HG02763 (cell line): ENCODE measurements at regions not wholly inside any gene's neighbourhood (a gene's known extent, or its start where the extent isn't known, plus 50 kb on each side); places are given as distances from the start of the nearest gene placed in this dataset.

Source experiments
- ATAC-seq: cut with Tn5 transposase; IDR thresholded peaks from one replicate; pipeline ENCODE4 v1.9.1; 2021; ENCODE audit warnings: mild to moderate bottlenecking, moderate library complexity; ENCODE audit not compliant: unreplicated experiment

DNA sequence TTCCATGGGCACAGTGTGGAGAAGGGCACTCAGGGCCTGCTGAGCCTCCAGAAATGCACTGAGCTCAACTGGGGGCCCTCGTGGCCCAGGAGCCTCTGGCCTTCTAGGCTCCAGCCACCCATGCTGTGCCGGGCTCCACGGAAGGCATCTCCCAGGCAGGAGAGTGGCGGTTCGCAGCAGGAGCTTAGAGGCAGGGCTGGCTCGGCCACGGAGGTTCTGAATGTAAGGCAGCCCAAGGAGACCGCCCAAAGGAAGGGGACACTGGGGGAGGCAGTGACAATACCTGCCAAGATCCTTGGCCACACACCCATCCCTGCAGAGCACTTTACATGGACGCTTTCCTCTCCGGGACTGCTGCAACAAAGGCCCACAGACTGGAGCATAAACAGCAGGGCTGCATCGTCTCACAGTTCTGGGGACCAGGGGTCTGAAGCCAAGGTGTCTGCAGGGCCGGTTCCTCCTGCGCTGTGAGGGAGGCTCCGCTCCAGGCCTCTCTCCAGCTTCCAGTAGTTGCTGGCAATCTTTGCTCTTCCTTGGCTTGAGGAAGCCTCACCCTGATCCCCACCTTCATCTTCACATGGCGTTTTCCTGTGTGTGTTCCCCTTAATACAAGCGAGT, 128.2 kb upstream of the CDH4 start:
- ATAC-seq: no peak

DNA sequence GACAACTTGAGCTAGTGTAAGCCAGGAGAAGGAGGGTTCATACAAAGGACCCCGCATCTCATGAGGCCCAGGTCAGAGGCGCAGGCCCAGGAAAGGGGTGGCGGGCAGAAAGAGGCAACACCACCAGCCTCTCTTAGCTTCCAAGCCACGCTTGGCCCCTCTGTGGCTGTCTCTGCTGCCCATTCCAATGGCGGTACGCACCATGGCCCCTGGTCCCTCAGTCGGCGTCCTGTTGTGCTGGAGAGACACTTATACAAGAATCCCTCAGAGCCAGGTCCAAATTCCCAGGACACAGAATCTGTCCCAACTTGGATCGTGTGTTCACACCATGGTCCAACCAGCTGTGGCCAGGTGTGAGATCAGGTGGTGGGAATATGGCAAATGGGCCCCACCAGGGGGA, 127.0 kb upstream of the CDH4 start:
- no peak for ATAC-seq

DNA sequence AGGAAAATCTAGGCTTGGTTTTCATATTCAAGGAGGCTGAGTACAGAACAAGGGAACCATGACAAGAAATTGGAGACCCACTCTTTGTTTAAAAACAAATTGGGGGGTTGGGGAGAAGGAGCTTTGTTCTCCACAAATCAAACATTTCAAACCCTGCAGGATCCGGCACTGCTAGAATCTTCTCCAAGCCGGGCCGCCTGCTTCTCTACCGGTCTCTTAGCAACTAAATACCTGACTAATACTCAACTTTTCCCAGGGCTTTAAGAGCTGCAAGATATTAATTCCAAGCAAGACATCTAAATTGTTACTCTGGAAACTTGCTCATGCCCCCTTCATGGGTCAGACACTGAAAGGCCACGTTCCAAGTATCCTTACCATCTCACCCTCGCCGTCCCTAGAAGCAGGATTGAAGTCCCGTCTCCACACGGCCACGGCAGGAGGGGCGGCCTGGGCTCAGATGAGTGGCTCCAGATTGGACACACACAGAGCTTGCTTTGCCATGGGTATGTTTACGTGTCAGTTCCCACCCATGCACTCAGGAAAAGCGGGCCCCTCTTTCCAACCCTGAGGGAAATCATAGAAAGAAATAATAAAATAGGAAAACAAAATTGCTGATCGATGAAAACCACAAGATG, 126.4 kb upstream of the CDH4 start:
- ATAC-seq: no peak

GRCh38 chr20:61126369-61127195, 125.5 kb upstream of the CDH4 start:
- no peak for ATAC-seq

DNA sequence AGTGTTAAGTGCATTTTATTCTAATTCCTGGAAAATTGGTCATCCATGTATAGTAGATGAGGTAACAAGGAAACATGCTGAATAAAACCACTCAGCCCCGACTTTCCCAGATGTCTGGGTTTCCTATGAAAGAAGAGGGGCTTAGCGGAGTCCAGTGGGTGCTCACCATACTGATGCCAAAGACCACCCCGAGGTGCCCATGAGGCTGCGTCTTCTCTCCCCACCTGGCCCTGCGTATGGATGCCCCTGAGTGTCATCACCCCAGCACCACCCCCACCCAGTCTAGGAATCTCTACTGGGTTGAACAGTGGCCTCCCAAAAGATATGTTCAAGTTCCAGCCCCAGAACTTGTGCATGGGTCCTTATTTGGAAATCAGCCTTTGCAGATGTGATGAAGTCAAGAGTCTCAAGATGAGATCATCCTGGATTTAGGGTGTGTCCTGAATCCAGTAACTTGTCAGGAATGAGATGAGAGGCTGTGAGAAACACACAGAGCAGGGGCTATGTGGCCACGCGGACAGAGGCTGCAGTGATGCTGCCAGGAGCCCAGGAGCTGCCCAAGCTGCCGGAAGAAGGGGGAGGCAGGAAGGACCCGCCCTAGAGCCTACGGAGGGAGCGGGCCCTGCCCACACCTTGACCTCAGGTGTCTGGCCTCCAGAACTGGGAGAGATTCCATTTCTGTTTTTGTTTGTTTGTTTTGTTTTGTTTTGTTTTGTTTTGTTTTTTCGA, 124.6 kb upstream of the CDH4 start:
- ATAC-seq: no peak

DNA sequence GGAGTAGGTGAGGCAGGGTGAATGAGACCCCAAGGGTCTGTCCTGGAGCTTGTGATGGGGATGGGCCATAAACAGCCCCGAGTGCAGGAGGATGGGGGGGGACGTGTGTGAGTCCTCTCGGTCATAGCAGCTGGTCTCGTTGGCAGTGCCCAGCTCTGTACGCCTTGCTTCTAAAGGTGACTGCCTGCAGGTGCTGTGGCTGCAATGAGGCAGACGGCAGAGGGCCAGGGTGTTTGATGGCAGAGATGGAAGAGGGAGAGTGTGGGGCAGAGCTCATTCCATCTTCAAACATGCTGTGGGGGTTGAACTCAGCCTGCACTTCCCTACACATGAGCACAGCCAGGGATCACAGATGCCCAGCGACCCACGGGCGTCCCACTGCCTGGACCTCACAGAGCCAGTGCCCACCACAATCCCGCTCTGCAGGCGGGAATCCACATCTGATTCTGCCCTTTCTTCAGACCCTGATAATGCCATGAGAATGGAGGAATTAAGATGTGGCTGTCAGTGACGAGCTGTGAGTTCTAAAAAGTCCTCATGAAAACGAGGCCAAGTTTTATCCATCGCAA, 123.3 kb upstream of the CDH4 start:
- no peak for ATAC-seq

DNA sequence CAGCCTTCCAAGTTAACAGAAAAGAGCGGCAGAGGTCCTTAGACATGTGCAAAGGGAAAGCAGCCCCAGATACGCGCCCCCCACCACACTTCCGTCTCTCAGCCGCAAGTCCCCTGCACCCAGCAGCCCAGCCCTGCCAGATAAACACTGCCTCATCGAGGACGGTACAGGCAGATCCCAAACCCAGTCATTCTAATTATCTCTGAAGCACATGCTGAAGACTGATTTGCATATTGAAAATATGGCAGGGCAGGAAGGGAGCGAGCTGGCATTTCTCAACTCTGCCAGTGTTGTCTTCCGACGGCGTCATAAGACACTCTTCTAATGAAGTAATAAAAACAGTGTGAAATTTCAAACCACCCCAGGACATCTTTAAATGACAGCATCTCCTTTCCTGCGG, 122.8 kb upstream of the CDH4 start:
- ATAC-seq: no peak

DNA sequence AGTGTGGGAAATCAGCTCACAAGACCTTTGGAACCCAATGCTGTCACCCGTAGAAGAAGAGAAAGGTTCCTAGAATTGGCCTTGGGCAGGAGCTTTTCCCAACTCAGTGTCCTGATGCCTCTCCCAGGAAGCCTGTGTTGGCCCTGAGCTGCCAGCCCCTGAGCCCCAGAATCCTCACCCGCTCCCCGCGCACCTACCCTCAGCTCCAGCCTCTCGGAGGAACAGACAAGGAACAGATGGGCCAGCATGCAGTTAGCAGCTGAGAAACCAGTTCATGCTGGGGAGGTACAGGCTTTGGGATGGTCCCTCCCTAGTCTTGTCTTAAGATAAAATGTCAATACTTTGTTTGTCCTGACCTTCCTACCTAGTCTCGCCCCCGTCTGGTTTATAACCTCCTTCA, 121.9 kb upstream of the CDH4 start:
- no peak for ATAC-seq

- ATAC-seq: no peak
Observed at GRCh38 chr20:61131944-61132343, 120.1 kb upstream of the CDH4 start.

DNA sequence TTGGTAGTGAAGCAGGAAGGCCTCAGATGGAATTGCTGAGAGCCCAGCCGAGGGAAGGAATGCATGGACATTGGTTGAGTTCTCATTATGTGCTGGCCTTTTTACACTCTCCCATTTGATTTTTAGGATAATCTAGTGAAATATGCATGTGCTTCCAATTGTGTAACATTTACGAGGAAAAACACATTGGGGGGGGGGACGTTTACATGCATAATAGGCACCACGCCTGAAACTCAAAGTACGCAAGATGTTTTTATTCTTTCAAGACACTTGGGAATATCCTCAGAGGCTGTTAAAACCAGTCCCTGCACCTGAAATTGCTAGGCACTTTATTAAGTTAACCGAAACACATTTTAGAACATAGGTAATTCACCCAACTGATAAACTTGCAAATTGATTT, 118.5 kb upstream of the CDH4 start:
- ATAC-seq: no peak

DNA sequence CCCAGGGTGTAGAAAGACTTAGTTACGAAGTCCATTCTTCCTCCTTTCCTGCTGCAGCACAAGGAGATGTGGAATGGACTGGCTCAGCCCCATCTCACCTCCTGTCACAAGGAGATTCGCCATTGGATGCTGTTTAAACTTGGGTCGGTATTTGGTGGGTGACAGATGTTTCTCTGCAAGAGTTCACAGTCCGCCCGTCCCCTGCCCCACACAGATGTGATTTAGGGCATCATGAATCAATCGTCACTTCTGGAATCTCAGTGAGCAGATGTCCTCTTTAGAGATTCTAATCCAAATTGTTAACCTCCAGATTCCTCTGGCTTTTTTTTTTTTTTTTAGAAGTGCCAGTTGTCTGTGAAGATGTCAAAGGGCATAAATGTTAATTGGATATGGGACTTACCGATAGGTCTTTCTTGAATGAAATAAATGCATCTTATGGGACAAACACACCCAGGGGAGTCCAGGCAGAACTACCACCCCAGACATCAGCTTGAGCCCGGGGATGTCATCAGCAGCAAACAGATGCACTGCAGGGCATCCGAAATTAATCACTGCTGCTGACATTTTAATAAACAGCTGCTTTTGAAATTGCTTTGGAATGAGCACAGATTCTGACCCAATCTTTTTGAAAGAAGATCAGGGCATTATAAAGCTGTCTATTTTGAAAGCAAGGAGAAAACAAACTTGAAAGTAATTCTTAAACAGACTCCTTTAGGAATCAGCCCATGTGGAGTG, 117.6 kb upstream of the CDH4 start:
- ATAC-seq: no peak

GRCh38 chr20:61135266-61135665, 116.8 kb upstream of the CDH4 start:
- no peak for ATAC-seq

- ATAC-seq: no peak
Observed at GRCh38 chr20:61135968-61136367, 116.1 kb upstream of the CDH4 start.

GRCh38 chr20:61138566-61138965, 113.5 kb upstream of the CDH4 start:
- no peak for ATAC-seq

GRCh38 chr20:61139031-61139430, 113.0 kb upstream of the CDH4 start:
- ATAC-seq: no peak

DNA sequence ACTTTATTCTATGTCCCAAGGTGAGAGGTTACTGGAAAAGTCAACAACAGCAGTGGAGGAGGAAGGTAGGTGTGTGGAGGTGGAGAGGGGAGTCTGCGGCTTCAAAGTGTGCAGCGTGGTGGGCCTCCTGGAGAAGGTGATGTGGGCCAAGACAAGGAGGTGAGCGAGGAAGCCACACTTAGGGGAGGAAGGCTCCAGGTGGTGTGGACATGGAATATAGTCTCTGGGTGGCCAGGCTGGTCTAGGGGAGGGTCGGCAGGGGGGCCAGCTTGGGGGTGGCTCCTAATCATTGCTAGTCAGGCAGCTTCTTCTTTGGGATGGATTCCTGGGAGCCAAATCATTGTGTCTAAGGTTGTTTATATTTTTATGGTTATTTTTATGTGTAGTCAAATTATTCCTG, 111.5 kb upstream of the CDH4 start:
- ATAC-seq: no peak

DNA sequence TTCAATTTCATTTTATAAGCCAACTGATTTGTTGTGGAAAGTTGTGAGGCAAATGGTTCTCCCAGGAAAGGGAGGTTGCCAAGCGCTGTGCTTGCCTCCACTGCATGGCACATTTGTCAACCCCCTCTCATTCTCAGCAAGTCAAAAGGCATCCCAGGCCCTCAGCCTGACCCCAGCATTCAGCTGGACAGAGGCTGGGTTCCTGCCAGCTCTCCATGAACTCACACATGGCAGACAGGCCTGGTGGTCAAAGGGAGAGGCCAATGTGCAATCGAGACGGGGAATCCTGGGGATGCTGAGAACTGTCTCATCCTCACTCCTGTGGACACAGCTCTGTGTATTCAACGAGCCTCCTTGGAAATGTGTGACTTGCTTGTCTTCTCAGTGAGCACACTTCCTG, 106.0 kb upstream of the CDH4 start:
- ATAC-seq: no peak

GRCh38 chr20:61149636-61150035, 102.4 kb upstream of the CDH4 start:
- ATAC-seq: no peak

GRCh38 chr20:61157301-61157700, 94.8 kb upstream of the CDH4 start:
- ATAC-seq: no peak

DNA sequence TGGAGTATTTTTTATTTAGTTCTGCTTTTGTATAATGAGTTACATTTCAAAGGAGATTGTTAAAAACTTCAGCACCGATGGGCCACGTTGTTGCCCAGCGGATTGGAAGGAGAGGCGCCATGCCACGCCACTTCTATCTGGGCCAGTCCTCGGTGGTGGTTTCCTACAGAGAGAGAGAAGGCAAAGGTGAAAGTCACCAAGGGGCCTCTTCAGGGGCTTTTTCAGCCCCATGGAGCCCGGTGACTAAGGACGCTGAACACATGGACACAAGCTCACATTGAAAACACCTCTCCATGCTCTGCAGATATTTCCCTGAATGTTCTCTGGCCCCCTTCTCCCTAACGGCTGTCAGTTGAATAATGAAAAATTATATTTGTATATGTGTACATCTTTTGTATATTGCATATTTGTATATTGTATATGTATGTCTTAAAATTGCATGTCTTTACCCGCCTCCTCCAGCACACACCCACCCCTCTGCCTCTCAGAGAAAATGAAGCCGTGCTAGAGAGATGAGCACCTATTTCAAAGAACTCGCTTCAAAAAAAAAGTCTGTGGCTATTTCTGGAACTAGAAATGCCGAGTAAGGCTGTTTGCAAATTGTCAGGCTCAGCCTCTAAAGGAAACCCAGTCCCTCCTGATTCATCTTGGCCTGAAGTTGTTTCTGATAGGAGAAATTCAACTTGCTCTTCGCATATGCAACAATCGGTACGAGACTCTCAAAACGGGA, 91.9 kb upstream of the CDH4 start:
- no peak for ATAC-seq
